ENCODE measurements at regions not wholly inside any gene's neighbourhood (a gene's known extent, or its start where the extent isn't known, plus 50 kb on each side); places are given as distances from the start of the nearest gene placed in this dataset.

DNA sequence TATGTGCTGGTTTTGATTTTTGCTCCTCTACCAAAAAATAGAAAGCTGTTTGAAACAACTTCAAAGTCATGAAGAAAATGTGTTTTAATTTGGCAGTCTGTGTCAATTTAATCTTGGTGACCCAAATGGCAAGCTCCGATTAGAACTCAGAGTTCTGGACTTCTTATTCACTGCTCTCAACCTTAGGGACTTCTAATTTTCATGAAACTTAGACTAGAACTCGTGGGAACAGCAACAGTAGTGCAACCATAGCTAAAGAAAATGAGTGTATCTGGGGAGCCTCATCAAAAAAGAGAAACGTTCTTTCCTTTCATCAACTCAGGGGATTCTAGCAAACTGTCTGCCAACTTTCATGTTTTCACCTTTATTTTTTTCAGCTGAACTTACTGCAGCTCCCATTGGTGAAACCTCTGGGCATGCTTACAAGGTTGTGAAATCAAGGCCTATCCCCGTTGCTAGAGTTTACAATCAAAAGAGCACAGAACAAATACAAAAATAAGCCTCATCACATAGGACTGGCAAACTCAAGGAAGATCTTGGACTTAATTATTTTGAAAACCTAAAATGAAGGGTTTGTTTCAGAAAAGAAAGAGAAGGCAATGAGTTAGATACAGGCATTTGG, 114.0 kb upstream of the HSF2 start:
- TF ChIP-seq, protein P1, sequence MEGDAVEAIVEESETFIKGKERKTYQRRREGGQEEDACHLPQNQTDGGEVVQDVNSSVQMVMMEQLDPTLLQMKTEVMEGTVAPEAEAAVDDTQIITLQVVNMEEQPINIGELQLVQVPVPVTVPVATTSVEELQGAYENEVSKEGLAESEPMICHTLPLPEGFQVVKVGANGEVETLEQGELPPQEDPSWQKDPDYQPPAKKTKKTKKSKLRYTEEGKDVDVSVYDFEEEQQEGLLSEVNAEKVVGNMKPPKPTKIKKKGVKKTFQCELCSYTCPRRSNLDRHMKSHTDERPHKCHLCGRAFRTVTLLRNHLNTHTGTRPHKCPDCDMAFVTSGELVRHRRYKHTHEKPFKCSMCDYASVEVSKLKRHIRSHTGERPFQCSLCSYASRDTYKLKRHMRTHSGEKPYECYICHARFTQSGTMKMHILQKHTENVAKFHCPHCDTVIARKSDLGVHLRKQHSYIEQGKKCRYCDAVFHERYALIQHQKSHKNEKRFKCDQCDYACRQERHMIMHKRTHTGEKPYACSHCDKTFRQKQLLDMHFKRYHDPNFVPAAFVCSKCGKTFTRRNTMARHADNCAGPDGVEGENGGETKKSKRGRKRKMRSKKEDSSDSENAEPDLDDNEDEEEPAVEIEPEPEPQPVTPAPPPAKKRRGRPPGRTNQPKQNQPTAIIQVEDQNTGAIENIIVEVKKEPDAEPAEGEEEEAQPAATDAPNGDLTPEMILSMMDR (IDR thresholded peaks at IDR 0.05; ENCODE audit: poor library complexity, severe bottlenecking) = no peak
- TF ChIP-seq EP300 (conservative IDR thresholded peaks at IDR 0.05; ENCODE audit: poor library complexity, severe bottlenecking) (no peak), POLR2AphosphoS5 (IDR thresholded peaks at IDR 0.05) (no peak), TAF1 (IDR thresholded peaks at IDR 0.05; ENCODE audit: low read depth) (no peak), RAD21 (conservative IDR thresholded peaks at IDR 0.05) (no peak)
- TF ChIP-seq, protein P2, sequence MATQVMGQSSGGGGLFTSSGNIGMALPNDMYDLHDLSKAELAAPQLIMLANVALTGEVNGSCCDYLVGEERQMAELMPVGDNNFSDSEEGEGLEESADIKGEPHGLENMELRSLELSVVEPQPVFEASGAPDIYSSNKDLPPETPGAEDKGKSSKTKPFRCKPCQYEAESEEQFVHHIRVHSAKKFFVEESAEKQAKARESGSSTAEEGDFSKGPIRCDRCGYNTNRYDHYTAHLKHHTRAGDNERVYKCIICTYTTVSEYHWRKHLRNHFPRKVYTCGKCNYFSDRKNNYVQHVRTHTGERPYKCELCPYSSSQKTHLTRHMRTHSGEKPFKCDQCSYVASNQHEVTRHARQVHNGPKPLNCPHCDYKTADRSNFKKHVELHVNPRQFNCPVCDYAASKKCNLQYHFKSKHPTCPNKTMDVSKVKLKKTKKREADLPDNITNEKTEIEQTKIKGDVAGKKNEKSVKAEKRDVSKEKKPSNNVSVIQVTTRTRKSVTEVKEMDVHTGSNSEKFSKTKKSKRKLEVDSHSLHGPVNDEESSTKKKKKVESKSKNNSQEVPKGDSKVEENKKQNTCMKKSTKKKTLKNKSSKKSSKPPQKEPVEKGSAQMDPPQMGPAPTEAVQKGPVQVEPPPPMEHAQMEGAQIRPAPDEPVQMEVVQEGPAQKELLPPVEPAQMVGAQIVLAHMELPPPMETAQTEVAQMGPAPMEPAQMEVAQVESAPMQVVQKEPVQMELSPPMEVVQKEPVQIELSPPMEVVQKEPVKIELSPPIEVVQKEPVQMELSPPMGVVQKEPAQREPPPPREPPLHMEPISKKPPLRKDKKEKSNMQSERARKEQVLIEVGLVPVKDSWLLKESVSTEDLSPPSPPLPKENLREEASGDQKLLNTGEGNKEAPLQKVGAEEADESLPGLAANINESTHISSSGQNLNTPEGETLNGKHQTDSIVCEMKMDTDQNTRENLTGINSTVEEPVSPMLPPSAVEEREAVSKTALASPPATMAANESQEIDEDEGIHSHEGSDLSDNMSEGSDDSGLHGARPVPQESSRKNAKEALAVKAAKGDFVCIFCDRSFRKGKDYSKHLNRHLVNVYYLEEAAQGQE (IDR thresholded peaks at IDR 0.05; ENCODE audit: borderline replicate concordance) = no peak
